Activated naive CD8-positive, alpha-beta T cell treated with anti-CD3 and anti-CD28 coated beads, Interleukin-2, amount 50 U/mL, for 24 hours (primary cell): ENCODE measurements at regions not wholly inside any gene's neighbourhood (a gene's known extent, or its start where the extent isn't known, plus 50 kb on each side); places are given as distances from the start of the nearest gene placed in this dataset.

Source experiments
- ATAC-seq: fragments of 150-1000 bp; cut with Tn5 transposase; one replicate; pipeline ENCODE4 v1.10.0; 2021
- DNase-seq: peaks from one replicate; pipeline ENCODE4 v3.0.0; 2021
- H3K27ac Mint-ChIP-seq: one replicate; pipeline ENCODE4 v1.8.0; 2021; ENCODE audit warnings: mild to moderate bottlenecking, mixed read lengths
- H3K27me3 Mint-ChIP-seq: one replicate; pipeline ENCODE4 v1.8.0; 2021; ENCODE audit warnings: mixed read lengths
- H3K36me3 Mint-ChIP-seq: one replicate; pipeline ENCODE4 v1.8.0; 2021; ENCODE audit warnings: low read depth, mixed read lengths
- H3K4me1 Mint-ChIP-seq: one replicate; pipeline ENCODE4 v1.8.0; 2021; ENCODE audit warnings: mixed read lengths
- H3K4me3 Mint-ChIP-seq: one replicate; pipeline ENCODE4 v1.8.0; 2021; ENCODE audit warnings: mild to moderate bottlenecking, moderate library complexity, mixed read lengths
- H3K9me3 Mint-ChIP-seq: one replicate; pipeline ENCODE4 v1.8.0; 2021; ENCODE audit warnings: mixed read lengths

- Mint-ChIP-seq H3K9me3 (no peaks in the 10 kb centered on the region), H3K4me3 (no peak overlapping the region), H3K27me3 (no peaks in the 10 kb centered on the region), H3K36me3 (no peaks in the 10 kb centered on the region), H3K27ac (no peak overlapping the region), H3K4me1 (no peaks in the 10 kb centered on the region)
- ATAC-seq (no peak), DNase-seq (no peak)
Measured at GRCh38 chr13:76720821-76721220, 165.4 kb downstream of the KCTD12 start.

DNA sequence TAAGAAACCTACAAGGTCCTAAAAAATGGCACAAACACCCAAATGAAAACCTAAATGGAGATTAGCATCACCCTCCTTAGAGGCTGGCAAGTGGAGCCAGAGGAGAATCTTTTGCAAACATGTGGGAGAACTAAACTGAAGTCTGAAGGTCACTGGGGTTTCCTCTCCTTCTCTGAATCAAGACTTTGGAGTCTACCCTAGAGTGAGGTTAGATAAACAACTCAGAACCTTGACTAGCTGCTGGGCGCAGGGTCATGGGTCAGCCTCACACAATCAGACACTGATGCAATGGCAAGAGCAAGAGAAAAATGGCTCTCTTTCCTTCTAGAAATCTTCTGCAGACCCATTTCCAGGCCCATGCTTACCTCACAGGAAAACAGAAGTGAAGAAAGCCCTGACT, 165.8 kb downstream of the KCTD12 start:
- ATAC-seq (no peak), DNase-seq (no peak)
- Mint-ChIP-seq H3K9me3 (no peaks in the 10 kb centered on the region), H3K36me3 (no peaks in the 10 kb centered on the region), H3K27ac (no peak overlapping the region), H3K27me3 (no peaks in the 10 kb centered on the region), H3K4me3 (no peak overlapping the region), H3K4me1 (no peaks in the 10 kb centered on the region)

DNA sequence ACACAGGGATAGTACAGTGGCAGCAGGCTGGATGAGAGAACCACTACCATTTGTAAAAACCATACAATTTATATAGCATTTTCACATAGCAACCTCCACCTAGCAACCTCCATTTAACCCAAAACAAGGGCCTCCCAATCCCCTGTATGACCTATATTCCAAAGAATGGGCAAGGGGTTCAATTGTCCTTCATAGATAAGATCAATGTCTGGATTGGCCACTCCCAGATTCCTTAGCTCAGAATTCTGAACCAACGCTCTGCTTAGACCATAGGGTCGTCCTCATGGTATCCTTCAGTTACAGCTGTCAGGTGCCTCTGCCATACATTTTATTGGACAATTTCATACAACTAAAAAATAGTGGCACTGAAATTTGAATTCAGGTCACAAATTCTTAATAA, 166.2 kb downstream of the KCTD12 start:
- DNase-seq (no peak), ATAC-seq (no peak)
- no peaks in the 10 kb centered on the region for H3K9me3 Mint-ChIP-seq
- no peaks in the 10 kb centered on the region for H3K4me1 Mint-ChIP-seq
- no peak overlapping the region for H3K27ac Mint-ChIP-seq
- no peaks in the 10 kb centered on the region for H3K36me3 Mint-ChIP-seq
- no peaks in the 10 kb centered on the region for H3K27me3 Mint-ChIP-seq
- no peak overlapping the region for H3K4me3 Mint-ChIP-seq

GRCh38 chr13:76717092-76717491, 169.1 kb downstream of the KCTD12 start:
- Mint-ChIP-seq H3K27me3 (no peaks in the 10 kb centered on the region), H3K36me3 (no peaks in the 10 kb centered on the region), H3K9me3 (no peaks in the 10 kb centered on the region), H3K4me3 (no peak overlapping the region), H3K27ac (no peak overlapping the region), H3K4me1 (no peaks in the 10 kb centered on the region)
- no peak for DNase-seq
- ATAC-seq: no peak

DNA sequence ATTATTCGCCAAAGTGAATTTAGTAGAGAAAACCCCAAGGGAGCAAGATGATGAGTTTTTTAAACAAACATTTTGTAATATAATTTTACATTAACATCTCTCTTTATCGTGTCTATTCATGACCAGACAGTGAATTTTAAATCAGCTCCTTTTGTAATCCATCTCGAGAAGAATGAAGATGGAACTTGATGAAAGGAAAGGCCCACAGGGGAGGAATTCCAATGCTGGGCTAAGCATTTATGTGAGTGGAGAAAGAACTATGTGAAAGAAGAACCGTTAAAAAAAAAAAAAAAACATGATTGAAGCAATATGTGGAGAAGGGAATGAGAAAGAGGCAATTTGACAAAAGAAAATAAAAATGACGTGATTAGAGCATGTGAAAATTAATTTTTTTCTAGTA, 170.6 kb downstream of the KCTD12 start:
- no peaks in the 10 kb centered on the region for H3K9me3 Mint-ChIP-seq
- no peak for ATAC-seq
- H3K4me3 Mint-ChIP-seq: no peak overlapping the region
- H3K27ac Mint-ChIP-seq: no peak overlapping the region
- no peaks in the 10 kb centered on the region for H3K4me1 Mint-ChIP-seq
- no peak for DNase-seq
- no peaks in the 10 kb centered on the region for H3K27me3 Mint-ChIP-seq
- no peaks in the 10 kb centered on the region for H3K36me3 Mint-ChIP-seq

DNA sequence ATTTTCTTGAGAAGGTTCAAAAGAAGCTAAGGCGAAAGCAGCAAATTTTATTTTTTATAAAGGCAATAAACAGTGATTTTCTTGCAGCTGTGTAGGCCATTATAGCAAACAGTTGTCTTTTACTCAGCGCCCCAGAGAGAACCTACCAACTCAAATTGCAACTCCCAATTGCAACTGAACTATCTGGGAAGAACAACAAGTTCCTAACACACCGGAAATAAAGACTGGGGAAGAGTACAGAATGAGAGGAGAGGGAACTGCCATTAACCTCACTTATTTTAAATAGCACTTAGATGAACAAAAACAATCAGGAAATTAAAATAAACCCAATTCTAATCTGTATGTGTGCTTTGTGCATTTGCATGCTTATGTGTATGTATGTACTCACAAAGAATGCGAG, 171.1 kb downstream of the KCTD12 start:
- ATAC-seq (no peak), DNase-seq (no peak)
- Mint-ChIP-seq H3K4me3 (no peak overlapping the region), H3K27me3 (no peaks in the 10 kb centered on the region), H3K9me3 (no peaks in the 10 kb centered on the region), H3K27ac (no peak overlapping the region), H3K36me3 (no peaks in the 10 kb centered on the region), H3K4me1 (no peaks in the 10 kb centered on the region)

GRCh38 chr13:76713280-76713679, 172.9 kb downstream of the KCTD12 start:
- Mint-ChIP-seq H3K4me1 (no peaks in the 10 kb centered on the region), H3K4me3 (no peak overlapping the region)
- no peak for ATAC-seq

DNA sequence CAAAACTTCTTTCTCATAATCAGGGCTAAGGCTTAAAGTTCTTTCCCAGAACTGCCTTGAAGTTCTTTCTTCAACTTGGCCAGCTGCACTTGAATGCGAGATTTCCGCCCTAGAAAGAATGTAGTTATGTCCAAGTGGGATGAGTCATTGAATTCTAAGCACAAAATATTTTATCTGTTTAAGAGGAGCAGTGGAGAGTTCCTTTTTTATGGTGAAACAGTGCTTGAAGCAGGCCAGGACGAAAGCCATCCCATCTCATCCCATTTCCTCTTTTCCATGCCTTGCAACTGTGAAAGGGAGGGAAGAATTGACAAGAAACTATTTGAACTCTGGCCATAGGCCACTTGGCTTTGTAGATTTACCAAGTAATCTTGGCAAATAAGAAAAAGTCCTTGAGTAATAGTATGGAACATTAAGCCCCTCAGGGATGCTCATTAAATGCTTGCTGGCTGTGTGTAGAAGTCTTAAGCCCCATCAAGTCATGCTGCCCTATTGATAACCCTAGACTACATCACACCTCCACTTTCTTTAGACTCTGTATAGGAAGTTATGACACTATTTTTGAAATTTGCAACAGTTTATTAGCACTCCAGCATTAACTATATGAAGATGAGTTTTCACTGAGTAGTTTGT, 174.5 kb downstream of the KCTD12 start:
- Mint-ChIP-seq H3K4me3 (no peak overlapping the region), H3K4me1 (no peaks in the 10 kb centered on the region), H3K36me3 (no peaks in the 10 kb centered on the region), H3K9me3 (no peaks in the 10 kb centered on the region), H3K27me3 (no peaks in the 10 kb centered on the region), H3K27ac (no peak overlapping the region)
- no peak for DNase-seq
- no peak for ATAC-seq

More at GRCh38 chr13:76713280-76713679, 172.9 kb downstream of the KCTD12 start:
- H3K27ac Mint-ChIP-seq: no peak overlapping the region
- H3K27me3 Mint-ChIP-seq: no peaks in the 10 kb centered on the region
- no peak for DNase-seq
- H3K9me3 Mint-ChIP-seq: no peaks in the 10 kb centered on the region
- no peaks in the 10 kb centered on the region for H3K36me3 Mint-ChIP-seq

GRCh38 chr13:76709851-76710250, 176.4 kb downstream of the KCTD12 start:
- DNase-seq: no peak
- Mint-ChIP-seq H3K9me3 (no peaks in the 10 kb centered on the region), H3K27me3 (no peaks in the 10 kb centered on the region), H3K27ac (no peak overlapping the region), H3K4me3 (no peak overlapping the region), H3K4me1 (no peaks in the 10 kb centered on the region), H3K36me3 (no peaks in the 10 kb centered on the region)
- no peak for ATAC-seq

DNA sequence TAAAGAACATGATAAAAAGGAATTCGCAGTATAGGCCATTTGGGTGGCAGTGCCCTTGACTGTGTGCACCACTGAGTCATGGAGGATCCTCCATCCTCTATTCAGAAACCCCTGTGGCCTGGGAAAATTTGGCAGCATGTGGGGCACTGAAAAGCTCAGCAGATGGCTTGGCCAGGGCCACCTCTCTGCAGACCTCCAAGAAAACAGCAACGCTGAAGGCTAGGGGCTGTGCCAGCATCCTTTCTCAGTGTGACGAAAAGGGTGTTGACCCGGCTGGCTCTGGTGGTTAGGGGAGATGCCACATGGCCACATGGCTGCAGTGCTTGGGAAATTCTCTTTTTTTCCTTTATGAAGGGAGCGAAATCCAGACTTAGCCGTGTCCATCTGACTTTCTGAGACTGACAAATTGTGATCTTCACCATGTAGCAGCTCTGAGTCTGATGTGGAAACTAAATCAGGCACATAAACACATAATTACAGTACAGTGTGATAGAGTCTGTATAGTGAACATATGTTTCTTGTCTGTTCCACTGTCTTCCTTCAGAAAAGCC, 178.0 kb downstream of the KCTD12 start:
- Mint-ChIP-seq H3K27ac (no peak overlapping the region), H3K4me1 (no peaks in the 10 kb centered on the region), H3K27me3 (no peaks in the 10 kb centered on the region), H3K9me3 (no peaks in the 10 kb centered on the region), H3K4me3 (no peak overlapping the region), H3K36me3 (no peaks in the 10 kb centered on the region)
- no peak for DNase-seq
- no peak for ATAC-seq

GRCh38 chr13:76707360-76707759, 178.8 kb downstream of the KCTD12 start:
- Mint-ChIP-seq H3K27me3 (no peaks in the 10 kb centered on the region), H3K4me1 (no peaks in the 10 kb centered on the region), H3K27ac (no peak overlapping the region), H3K4me3 (no peak overlapping the region), H3K36me3 (no peaks in the 10 kb centered on the region), H3K9me3 (no peaks in the 10 kb centered on the region)
- ATAC-seq (no peak), DNase-seq (no peak)

DNA sequence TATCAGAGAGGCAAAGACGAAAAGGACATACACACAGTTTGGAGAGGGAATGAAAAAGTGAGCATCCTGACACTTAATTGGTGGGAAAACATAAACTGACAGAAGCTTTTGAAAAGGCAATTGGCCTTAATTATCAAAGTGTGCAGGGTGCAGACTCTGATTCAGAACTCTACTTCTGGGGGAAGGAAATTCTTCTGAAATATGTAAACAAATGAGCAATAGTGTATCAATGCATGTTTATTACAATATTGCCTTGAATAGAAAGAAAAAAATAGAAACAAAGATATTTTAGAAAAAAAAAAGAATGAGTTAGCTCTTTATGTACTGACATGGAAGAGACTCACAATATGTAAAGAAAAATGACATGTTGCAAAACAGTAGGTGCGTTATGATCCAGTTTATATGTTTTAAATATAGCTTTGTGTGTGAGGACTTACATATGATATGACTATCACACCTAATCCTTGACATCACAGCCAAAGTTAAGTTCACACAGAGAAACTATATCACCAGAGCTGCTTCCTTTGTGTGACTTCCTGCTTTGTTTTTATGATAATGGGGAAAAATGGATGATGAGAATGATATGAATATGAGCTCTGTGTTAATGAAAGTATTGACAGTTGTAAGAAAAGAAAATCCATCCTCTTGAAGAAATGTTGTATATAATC, 182.4 kb downstream of the KCTD12 start:
- ATAC-seq (no peak), DNase-seq (no peak)
- H3K36me3 Mint-ChIP-seq: no peaks in the 10 kb centered on the region
- no peak overlapping the region for H3K27ac Mint-ChIP-seq
- no peaks in the 10 kb centered on the region for H3K4me1 Mint-ChIP-seq
- no peak overlapping the region for H3K4me3 Mint-ChIP-seq
- peaks cover 1% of the 10 kb centered on the region for H3K27me3 Mint-ChIP-seq
- H3K9me3 Mint-ChIP-seq: no peaks in the 10 kb centered on the region

- no peak for ATAC-seq
- no peak overlapping the region for H3K27ac Mint-ChIP-seq
- no peak for DNase-seq
- no peaks in the 10 kb centered on the region for H3K9me3 Mint-ChIP-seq
- H3K4me3 Mint-ChIP-seq: no peak overlapping the region
- H3K36me3 Mint-ChIP-seq: no peaks in the 10 kb centered on the region
- H3K4me1 Mint-ChIP-seq: no peaks in the 10 kb centered on the region
- H3K27me3 Mint-ChIP-seq: peaks cover 3% of the 10 kb centered on the region
Measured at GRCh38 chr13:76703216-76703615, 183.0 kb downstream of the KCTD12 start.

DNA sequence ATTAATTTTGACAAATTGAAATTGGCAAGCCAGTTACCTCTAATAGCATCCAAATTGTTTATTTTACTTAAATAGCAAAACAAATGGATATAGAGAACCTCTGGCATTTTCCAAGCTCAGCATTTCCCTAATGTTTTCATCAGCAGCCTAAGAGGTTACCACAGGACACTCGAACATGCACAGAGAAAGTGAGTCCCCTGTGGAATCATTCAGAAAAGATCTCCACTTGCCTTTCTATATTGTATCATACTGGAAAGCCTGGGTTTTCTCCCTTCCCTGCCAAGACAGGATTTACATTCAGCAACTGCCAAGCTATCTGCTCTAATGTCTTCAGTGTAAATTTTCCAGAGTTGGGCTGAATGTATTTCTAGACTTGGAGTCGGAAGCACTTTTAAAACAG, 188.9 kb downstream of the KCTD12 start:
- H3K4me1 Mint-ChIP-seq: no peaks in the 10 kb centered on the region

DNA sequence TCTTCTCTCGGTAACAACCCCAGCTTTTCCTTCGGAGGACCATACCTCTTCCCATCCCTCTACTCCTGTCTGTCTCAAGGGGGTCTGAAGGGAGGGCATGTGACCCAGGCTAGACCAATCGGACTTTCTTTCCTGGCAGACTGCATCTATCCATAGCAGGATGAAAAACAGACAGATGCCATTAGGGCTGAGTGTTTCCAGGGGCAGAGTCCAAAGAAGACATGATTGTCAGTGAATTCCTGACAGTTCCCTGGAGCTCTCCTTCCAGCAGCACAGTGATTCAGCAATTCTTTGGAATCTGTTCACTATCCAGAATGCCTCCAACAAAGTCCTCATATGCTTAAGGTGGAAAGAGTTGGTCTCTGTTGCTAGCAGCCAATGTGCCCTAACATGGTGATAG, 189.8 kb downstream of the KCTD12 start:
- no peak overlapping the region for H3K27ac Mint-ChIP-seq
- no peaks in the 10 kb centered on the region for H3K9me3 Mint-ChIP-seq

More for the DNA sequence above, 188.9 kb downstream of the KCTD12 start:
- Mint-ChIP-seq H3K4me3 (no peak overlapping the region), H3K9me3 (no peaks in the 10 kb centered on the region), H3K36me3 (no peaks in the 10 kb centered on the region), H3K27ac (no peak overlapping the region), H3K27me3 (peaks cover 3% of the 10 kb centered on the region)
- ATAC-seq (no peak), DNase-seq (no peak)

More for the DNA sequence above, 189.8 kb downstream of the KCTD12 start:
- Mint-ChIP-seq H3K4me1 (no peaks in the 10 kb centered on the region), H3K36me3 (no peaks in the 10 kb centered on the region), H3K27me3 (peaks cover 3% of the 10 kb centered on the region), H3K4me3 (no peak overlapping the region)
- ATAC-seq: no peak
- no peak for DNase-seq
